MM.1S (cell line): ENCODE measurements at regions not wholly inside any gene's neighbourhood (a gene's known extent, or its start where the extent isn't known, plus 50 kb on each side); places are given as distances from the start of the nearest gene placed in this dataset.

ENCODE experiments used
- EZH2 ChIP-seq: fragments of 300-600 bp; sonication (generic); optimal IDR thresholded peaks from 2 replicates; pipeline ENCODE3; 2017; ENCODE audit warnings: low read depth, mild to moderate bottlenecking, antibody characterized with exemption, low read length, mixed read lengths
- EZH2phosphoT487 ChIP-seq: fragments of 300-600 bp; sonication (generic); IDR thresholded peaks from 2 replicates; pipeline ENCODE4 v1.6.1; 2018; ENCODE audit warnings: antibody characterized with exemption, low read length
- TF ChIP-seq, protein P1 (sequence below): fragments of 300-600 bp; sonication (generic); IDR thresholded peaks from 2 replicates; pipeline ENCODE4 v1.5.1; 2016; ENCODE audit warnings: antibody characterized with exemption, low read length, mixed read lengths

DNA sequence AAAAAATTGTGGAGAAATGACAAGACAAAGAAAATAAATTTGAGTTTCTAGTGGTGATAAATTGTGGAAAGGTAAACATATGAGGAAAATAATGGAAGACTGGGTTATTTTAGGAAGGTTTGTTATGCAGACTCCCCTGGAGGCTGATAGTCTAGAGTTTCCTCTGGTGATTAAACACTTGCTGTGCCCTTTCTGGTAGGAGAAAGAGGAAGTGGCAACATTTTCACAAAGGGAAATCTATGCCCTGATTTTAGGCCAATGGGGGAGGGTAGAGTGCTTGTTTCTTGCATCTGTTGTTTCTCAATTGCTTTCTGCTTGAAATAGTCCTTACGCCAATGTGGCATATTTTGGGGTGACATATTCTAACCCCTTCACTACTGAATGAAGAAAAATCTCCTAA is 129.1 kb upstream of the DOK5 start:
- TF ChIP-seq, protein P1, sequence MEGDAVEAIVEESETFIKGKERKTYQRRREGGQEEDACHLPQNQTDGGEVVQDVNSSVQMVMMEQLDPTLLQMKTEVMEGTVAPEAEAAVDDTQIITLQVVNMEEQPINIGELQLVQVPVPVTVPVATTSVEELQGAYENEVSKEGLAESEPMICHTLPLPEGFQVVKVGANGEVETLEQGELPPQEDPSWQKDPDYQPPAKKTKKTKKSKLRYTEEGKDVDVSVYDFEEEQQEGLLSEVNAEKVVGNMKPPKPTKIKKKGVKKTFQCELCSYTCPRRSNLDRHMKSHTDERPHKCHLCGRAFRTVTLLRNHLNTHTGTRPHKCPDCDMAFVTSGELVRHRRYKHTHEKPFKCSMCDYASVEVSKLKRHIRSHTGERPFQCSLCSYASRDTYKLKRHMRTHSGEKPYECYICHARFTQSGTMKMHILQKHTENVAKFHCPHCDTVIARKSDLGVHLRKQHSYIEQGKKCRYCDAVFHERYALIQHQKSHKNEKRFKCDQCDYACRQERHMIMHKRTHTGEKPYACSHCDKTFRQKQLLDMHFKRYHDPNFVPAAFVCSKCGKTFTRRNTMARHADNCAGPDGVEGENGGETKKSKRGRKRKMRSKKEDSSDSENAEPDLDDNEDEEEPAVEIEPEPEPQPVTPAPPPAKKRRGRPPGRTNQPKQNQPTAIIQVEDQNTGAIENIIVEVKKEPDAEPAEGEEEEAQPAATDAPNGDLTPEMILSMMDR: no peak
- no peak for TF ChIP-seq EZH2
- no peak for TF ChIP-seq EZH2phosphoT487
